HepG2 (cell line): ENCODE measurements at regions not wholly inside any gene's neighbourhood (a gene's known extent, or its start where the extent isn't known, plus 50 kb on each side); places are given as distances from the start of the nearest gene placed in this dataset.

Source experiments
- ATAC-seq: fragments of 200-7000 bp; cut with Tn5 transposase; 3 replicates; pipeline ENCODE4 v1.9.1; 2020; ENCODE audit warnings: mild to moderate bottlenecking, moderate library complexity
- BruUV-seq: library from RNA; stranded (reverse); fragments of 400-500 nt; replicated peaks from 2 replicates; lab custom pipeline; 2021; lab: Mats Ljungman, UMichigan
- CTCF ChIA-PET: fragments of 300-600 bp; formaldehyde crosslinking; extraction: SDS; loops from one replicate; lab custom pipeline; 2021; ENCODE audit warnings: low total read pairs, inconsistent platforms, low intra/inter-chr PET ratio; lab: Yijun Ruan, JAX
- POLR2A ChIA-PET: fragments of 350-600 bp; sonication (Branson Sonifier 250); formaldehyde crosslinking; loops from one replicate; lab custom pipeline; 2020; ENCODE audit warnings: antibody characterized with exemption, inconsistent platforms; lab: Yijun Ruan, JAX
- DNase-seq: peaks from one replicate; pipeline ENCODE4 v3.0.0-alpha.2; 2015; ENCODE audit warnings: low spot score
- FAIRE-seq: peaks from 3 replicates; lab custom pipeline; 2011; peaks lifted over from hg19 to GRCh38; lab: Jason Lieb, UNC
- H2AFZ ChIP-seq: one replicate; pipeline ENCODE4 v1.6.1; 2011; ENCODE audit warnings: low read length, inconsistent platforms
- H3K27ac ChIP-seq: fragments of 300-600 bp; 3 replicates; pipeline ENCODE4 v1.8.0; 2011; ENCODE audit warnings: mixed run types, mild to moderate bottlenecking, mixed read lengths, low read length, inconsistent platforms; ENCODE audit not compliant: insufficient read depth; ENCODE audit errors: extremely low read length
- H3K27me3 ChIP-seq, 2 experiments: fragments of 200-600 bp in 1 of 2; 2 replicates in 1 of 2; 3 replicates in 1 of 2; pipeline versions ENCODE4 v1.6.0 to v1.8.0; 2011; ENCODE audit warnings: low read length in 2 of 2, mild to moderate bottlenecking in 2 of 2, moderate library complexity in 2 of 2, inconsistent platforms in 1 of 2; ENCODE audit not compliant: insufficient read depth in 2 of 2, control insufficient read depth in 1 of 2
- H3K36me3 ChIP-seq, 2 experiments: fragments of 200-600 bp in 1 of 2; replicated peaks in 1 of 2; 2 replicates in 1 of 2; 3 replicates in 1 of 2; pipeline versions ENCODE4 v1.5.1 to v1.8.0; 2011; ENCODE audit warnings: low read length in 2 of 2, inconsistent platforms in 1 of 2; ENCODE audit not compliant: insufficient read depth in 2 of 2, control insufficient read depth in 1 of 2
- H3K4me1 ChIP-seq: 2 replicates; pipeline ENCODE4 v1.5.1; 2012; ENCODE audit warnings: low read length, inconsistent platforms; ENCODE audit not compliant: insufficient read depth
- H3K4me2 ChIP-seq: 2 replicates; pipeline ENCODE4 v1.6.0; 2011; ENCODE audit warnings: low read depth, low read length, inconsistent platforms
- H3K4me3 ChIP-seq, 3 experiments: fragments of 200-600 bp in 1 of 3; sonication (generic), shearing (Covaris generic) in 1 of 3; replicated peaks in 1 of 3; 2 replicates each; pipeline ENCODE4 v1.5.1; 2011 to 2016; ENCODE audit warnings: low read length in 3 of 3, inconsistent platforms in 2 of 3, low read depth in 2 of 3, mild to moderate bottlenecking in 2 of 3, control low read depth in 1 of 3, mixed read lengths in 1 of 3; ENCODE audit not compliant: insufficient read depth in 1 of 3
- H3K79me2 ChIP-seq: one replicate; pipeline ENCODE4 v1.6.1; 2011; ENCODE audit warnings: low read length, inconsistent platforms; ENCODE audit not compliant: insufficient read depth
- H3K9ac ChIP-seq: 2 replicates; pipeline ENCODE4 v1.6.0; 2011; ENCODE audit warnings: mild to moderate bottlenecking, low read depth, low read length, inconsistent platforms; ENCODE audit not compliant: insufficient read depth
- H3K9me3 ChIP-seq: 2 replicates; pipeline ENCODE4 v1.5.1; 2012; ENCODE audit warnings: mild to moderate bottlenecking, low read length
- H4K20me1 ChIP-seq: 2 replicates; pipeline ENCODE4 v1.6.0; 2011; ENCODE audit warnings: inconsistent platforms, mild to moderate bottlenecking, low read length, moderate library complexity; ENCODE audit not compliant: insufficient read depth
- FLYWCH1 ChIP-seq: sonication (generic); formaldehyde crosslinking; IDR thresholded peaks from 2 replicates; pipeline ENCODE4 v1.8.1; 2023; ENCODE audit warnings: mild to moderate bottlenecking, missing genetic modification reagents
- GPBP1L1 ChIP-seq: sonication (generic); formaldehyde crosslinking; IDR thresholded peaks from 2 replicates; pipeline ENCODE4 v1.5.0; 2020; ENCODE audit warnings: mild to moderate bottlenecking, missing genetic modification reagents
- HMGA1 ChIP-seq: sonication (generic); formaldehyde crosslinking; conservative IDR thresholded peaks from 2 replicates; pipeline ENCODE4 v1.4.0; 2020; ENCODE audit warnings: missing genetic modification reagents
- HMGXB3 ChIP-seq: sonication (generic); formaldehyde crosslinking; IDR thresholded peaks from 2 replicates; pipeline ENCODE4 v1.4.0; 2020; ENCODE audit warnings: missing genetic modification reagents, borderline replicate concordance
- MIER3 ChIP-seq: IDR thresholded peaks from 2 replicates; pipeline ENCODE4 v1.6.1; 2016; ENCODE audit warnings: missing compliant biosample characterization, borderline replicate concordance
- PCBP2 ChIP-seq: fragments of 200-400 bp; formaldehyde crosslinking; optimal IDR thresholded peaks from 2 replicates; pipeline ENCODE3; 2018; ENCODE audit warnings: low read length, low read depth; ENCODE audit not compliant: poor library complexity, severe bottlenecking
- SMAD3 ChIP-seq: sonication (generic); formaldehyde crosslinking; IDR thresholded peaks from 2 replicates; pipeline ENCODE4 v1.4.0; 2020; ENCODE audit warnings: missing genetic modification reagents
- SOX6 ChIP-seq, 2 experiments: fragments of 450-650 bp in 1 of 2; sonication (generic) in 1 of 2; formaldehyde crosslinking in 1 of 2; IDR thresholded peaks; 2 replicates each; pipeline versions ENCODE4 v1.4.0 to v1.6.1; 2017 to 2020; ENCODE audit warnings: antibody characterized with exemption in 1 of 2, mild to moderate bottlenecking in 1 of 2, missing genetic modification reagents in 1 of 2
- U2AF1 ChIP-seq: fragments of 200-400 bp; formaldehyde crosslinking; optimal IDR thresholded peaks from 2 replicates; pipeline ENCODE3; 2017; ENCODE audit warnings: mild to moderate bottlenecking, low read depth, low read length
- ZNF101 ChIP-seq: sonication (generic); formaldehyde crosslinking; IDR thresholded peaks from 2 replicates; pipeline ENCODE4 v1.4.0; 2020; ENCODE audit warnings: mild to moderate bottlenecking, low read depth, missing genetic modification reagents, borderline replicate concordance
- ZNF589 ChIP-seq: sonication (generic); formaldehyde crosslinking; conservative IDR thresholded peaks from 2 replicates; pipeline ENCODE4 v1.8.0; 2022; ENCODE audit warnings: mild to moderate bottlenecking, moderate library complexity, missing genetic modification reagents
- ZNF761 ChIP-seq: sonication (generic); formaldehyde crosslinking; conservative IDR thresholded peaks from 2 replicates; pipeline ENCODE4 v1.4.0; 2020; ENCODE audit warnings: mild to moderate bottlenecking, missing genetic modification reagents
- WGBS: methylation state at CpG from one replicate; pipeline ENCODE4 v1.1.6; 2017; ENCODE audit warnings: low lambda C conversion rate; 5-methylcytosine and 5-hydroxymethylcytosine counted together
- in situ Hi-C: cut with HindIII; loops from 2 replicates; pipeline ENCODE4 v1.10.0; 2017; ENCODE audit warnings: low pct_unique_long_range_greater_than_20kb; ENCODE audit not compliant: extremely low pct_ligation_motif_present
- intact Hi-C: fragments of 100-400 bp; cut with micrococcal nuclease; formaldehyde crosslinking; loops from one replicate; pipeline ENCODE4 v1.10.0; 2022; ENCODE audit not compliant: unreplicated experiment

- no TSS peak for BruUV-seq
- Histone ChIP-seq H3K4me1 (no peaks in the 10 kb centered on the region), H3K27me3 (no peaks in the 10 kb centered on the region; a peak in 1 of 5 replicates), H3K79me2 (no peaks in the 10 kb centered on the region), H3K36me3 (no peaks in the 10 kb centered on the region), H4K20me1 (no peaks in the 10 kb centered on the region), H3K9ac (no peak overlapping the region), H3K9me3 (no peaks in the 10 kb centered on the region), H2AFZ (no peak overlapping the region), H3K27ac (no peak overlapping the region), H3K4me2 (no peak overlapping the region), H3K4me3 (no peak overlapping the region)
- in situ Hi-C loops (no loop called here), intact Hi-C loops (no loop called here)
- ATAC-seq, result no peak
- 6% methylated on average over 3 of the region's 4 CpGs for WGBS
- no peak for FAIRE-seq
- no peak for TF ChIP-seq ZNF589 (CRISPR knock-in tag)
- no peak for TF ChIP-seq U2AF1
- TF ChIP-seq FLYWCH1 (CRISPR knock-in tag), result no peak
- TF ChIP-seq SOX6 (IDR thresholded peaks at IDR 0.05), result no peak
- TF ChIP-seq SOX6 (CRISPR knock-in tag; IDR thresholded peaks at IDR 0.05), result no peak
- TF ChIP-seq ZNF761 (CRISPR knock-in tag), result no peak
- TF ChIP-seq MIER3 (CRISPR knock-in tag), result no peak
- no peak for TF ChIP-seq SMAD3 (CRISPR knock-in tag)
- no peak for TF ChIP-seq GPBP1L1 (CRISPR knock-in tag)
- TF ChIP-seq HMGXB3, result no peak
- no peak for TF ChIP-seq PCBP2
- no peak for TF ChIP-seq HMGA1 (CRISPR knock-in tag)
- no peak for TF ChIP-seq ZNF101 (CRISPR knock-in tag)
- ChIA-PET POLR2A (no interaction called here), CTCF (no interaction called here)
- no peak for DNase-seq
Observed at GRCh38 chr10:44467900-44468299, 83.0 kb upstream of the CXCL12 start.
